Tibial nerve (tissue), 3 donors: ENCODE measurements at regions not wholly inside any gene's neighbourhood (a gene's known extent, or its start where the extent isn't known, plus 50 kb on each side); places are given as distances from the start of the nearest gene placed in this dataset.

ENCODE experiments used
- POLR2A ChIP-seq, 2 donors: fragments of 450-650 bp; IDR thresholded peaks; one replicate each; pipeline ENCODE4 v1.6.1; 2017; ENCODE audit warnings: antibody characterized with exemption in 2 of 2, mild to moderate bottlenecking in 2 of 2, moderate library complexity in 2 of 2
- TF ChIP-seq, protein P1 (sequence below), 5 experiments: fragments of 200-600 bp in 3 of 5; fragments of 450-650 bp in 2 of 5; sonication (generic) in 3 of 5; IDR thresholded peaks; one replicate each; pipeline ENCODE4 v1.5.1; 2016 to 2019; ENCODE audit warnings: antibody characterized with exemption in 5 of 5, mild to moderate bottlenecking in 3 of 5, moderate library complexity in 2 of 5

GRCh38 chr10:90612276-90612675 lies 245.6 kb downstream of the HTR7 start:
- TF ChIP-seq, protein P1, sequence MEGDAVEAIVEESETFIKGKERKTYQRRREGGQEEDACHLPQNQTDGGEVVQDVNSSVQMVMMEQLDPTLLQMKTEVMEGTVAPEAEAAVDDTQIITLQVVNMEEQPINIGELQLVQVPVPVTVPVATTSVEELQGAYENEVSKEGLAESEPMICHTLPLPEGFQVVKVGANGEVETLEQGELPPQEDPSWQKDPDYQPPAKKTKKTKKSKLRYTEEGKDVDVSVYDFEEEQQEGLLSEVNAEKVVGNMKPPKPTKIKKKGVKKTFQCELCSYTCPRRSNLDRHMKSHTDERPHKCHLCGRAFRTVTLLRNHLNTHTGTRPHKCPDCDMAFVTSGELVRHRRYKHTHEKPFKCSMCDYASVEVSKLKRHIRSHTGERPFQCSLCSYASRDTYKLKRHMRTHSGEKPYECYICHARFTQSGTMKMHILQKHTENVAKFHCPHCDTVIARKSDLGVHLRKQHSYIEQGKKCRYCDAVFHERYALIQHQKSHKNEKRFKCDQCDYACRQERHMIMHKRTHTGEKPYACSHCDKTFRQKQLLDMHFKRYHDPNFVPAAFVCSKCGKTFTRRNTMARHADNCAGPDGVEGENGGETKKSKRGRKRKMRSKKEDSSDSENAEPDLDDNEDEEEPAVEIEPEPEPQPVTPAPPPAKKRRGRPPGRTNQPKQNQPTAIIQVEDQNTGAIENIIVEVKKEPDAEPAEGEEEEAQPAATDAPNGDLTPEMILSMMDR (IDR thresholded peaks at IDR 0.05) = no peak
- no peak for TF ChIP-seq POLR2A (IDR thresholded peaks at IDR 0.05)
